OCI-LY7 (cell line): ENCODE measurements at regions not wholly inside any gene's neighbourhood (a gene's known extent, or its start where the extent isn't known, plus 50 kb on each side); places are given as distances from the start of the nearest gene placed in this dataset.

ENCODE experiments used
- CTCF ChIP-seq: fragments of 200-600 bp; sonication (generic); conservative IDR thresholded peaks from 2 replicates; pipeline ENCODE4 v1.5.1; 2014; ENCODE audit warnings: mild to moderate bottlenecking, antibody characterized with exemption, low read length, moderate library complexity, mixed read lengths
- EZH2phosphoT487 ChIP-seq: fragments of 200-600 bp; sonication (generic); IDR thresholded peaks from 2 replicates; pipeline ENCODE4 v1.6.1; 2018; ENCODE audit warnings: low read depth, borderline replicate concordance, mild to moderate bottlenecking, mixed run types, antibody characterized with exemption, low read length, moderate library complexity, mixed read lengths

- no peak for TF ChIP-seq CTCF
- TF ChIP-seq EZH2phosphoT487 = no peak
These were observed 83.4 kb upstream of the EPHA6 start for GRCh38 chr3:96731031-96731430.
